WERI-Rb-1 (cell line): ENCODE measurements at regions not wholly inside any gene's neighbourhood (a gene's known extent, or its start where the extent isn't known, plus 50 kb on each side); places are given as distances from the start of the nearest gene placed in this dataset.

Source experiments
- DNase-seq: peaks from one replicate; pipeline ENCODE4 v3.0.0-alpha.2; 2020
- H3K27ac ChIP-seq: fragments of 250-450 bp; sonication (Bioruptor Pico); 2 replicates; pipeline ENCODE4 v1.5.1; 2020; ENCODE audit warnings: mild to moderate bottlenecking, moderate library complexity
- H3K27me3 ChIP-seq: fragments of 250-450 bp; sonication (Bioruptor Pico); 2 replicates; pipeline ENCODE4 v1.5.1; 2021; ENCODE audit warnings: mild to moderate bottlenecking, low read depth, moderate library complexity; ENCODE audit not compliant: insufficient read depth, severe bottlenecking
- H3K36me3 ChIP-seq: fragments of 250-450 bp; sonication (Bioruptor Pico); 2 replicates; pipeline ENCODE4 v1.5.1; 2020; ENCODE audit warnings: mild to moderate bottlenecking, moderate library complexity
- H3K4me3 ChIP-seq: 2 replicates; pipeline ENCODE4 v1.5.1; 2011; ENCODE audit warnings: low read depth, mild to moderate bottlenecking, control low read depth, low read length
- H3K9me3 ChIP-seq: fragments of 250-450 bp; sonication (Bioruptor Pico); 2 replicates; pipeline ENCODE4 v1.5.1; 2021; ENCODE audit warnings: mild to moderate bottlenecking, moderate library complexity; ENCODE audit not compliant: severe bottlenecking
- TF ChIP-seq, protein P1 (sequence below): IDR thresholded peaks from 2 replicates; pipeline ENCODE4 v1.5.1; 2011; ENCODE audit warnings: low read depth, mild to moderate bottlenecking, control low read depth, inconsistent platforms, low read length

- DNase-seq: no peak
- Histone ChIP-seq H3K27ac (no peak overlapping the region), H3K4me3 (no peak overlapping the region), H3K9me3 (no peaks in the 10 kb centered on the region), H3K27me3 (peaks cover 38% of the 10 kb centered on the region), H3K36me3 (no peaks in the 10 kb centered on the region)
- TF ChIP-seq, protein P1, sequence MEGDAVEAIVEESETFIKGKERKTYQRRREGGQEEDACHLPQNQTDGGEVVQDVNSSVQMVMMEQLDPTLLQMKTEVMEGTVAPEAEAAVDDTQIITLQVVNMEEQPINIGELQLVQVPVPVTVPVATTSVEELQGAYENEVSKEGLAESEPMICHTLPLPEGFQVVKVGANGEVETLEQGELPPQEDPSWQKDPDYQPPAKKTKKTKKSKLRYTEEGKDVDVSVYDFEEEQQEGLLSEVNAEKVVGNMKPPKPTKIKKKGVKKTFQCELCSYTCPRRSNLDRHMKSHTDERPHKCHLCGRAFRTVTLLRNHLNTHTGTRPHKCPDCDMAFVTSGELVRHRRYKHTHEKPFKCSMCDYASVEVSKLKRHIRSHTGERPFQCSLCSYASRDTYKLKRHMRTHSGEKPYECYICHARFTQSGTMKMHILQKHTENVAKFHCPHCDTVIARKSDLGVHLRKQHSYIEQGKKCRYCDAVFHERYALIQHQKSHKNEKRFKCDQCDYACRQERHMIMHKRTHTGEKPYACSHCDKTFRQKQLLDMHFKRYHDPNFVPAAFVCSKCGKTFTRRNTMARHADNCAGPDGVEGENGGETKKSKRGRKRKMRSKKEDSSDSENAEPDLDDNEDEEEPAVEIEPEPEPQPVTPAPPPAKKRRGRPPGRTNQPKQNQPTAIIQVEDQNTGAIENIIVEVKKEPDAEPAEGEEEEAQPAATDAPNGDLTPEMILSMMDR: no peak
These were observed 1001.1 kb upstream of the NR2F2 start for GRCh38 chr15:95329362-95329761.

DNA sequence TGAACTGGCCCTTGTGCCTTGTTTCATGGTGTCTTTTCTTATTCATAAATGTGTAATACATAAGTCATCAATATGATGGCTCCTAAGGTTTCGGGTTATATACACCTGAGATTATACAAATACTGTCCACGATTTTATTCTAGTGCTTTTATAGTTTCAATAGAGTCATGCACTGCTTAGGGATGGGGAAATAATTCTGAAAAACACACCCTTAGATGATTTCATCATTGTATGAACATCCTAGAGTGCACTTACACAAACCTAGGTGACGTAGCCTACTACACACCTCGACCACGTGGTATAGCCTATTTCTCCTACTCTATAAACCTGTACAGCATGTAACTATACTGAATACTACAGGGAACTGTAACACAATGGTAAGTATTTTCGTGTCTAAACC, 988.8 kb upstream of the NR2F2 start:
- H3K4me3 ChIP-seq: no peak overlapping the region
- H3K9me3 ChIP-seq: no peaks in the 10 kb centered on the region
- DNase-seq: no peak
- no peaks in the 10 kb centered on the region for H3K36me3 ChIP-seq
- TF ChIP-seq, protein P1: no peak
- peaks cover 14% of the 10 kb centered on the region for H3K27me3 ChIP-seq
- H3K27ac ChIP-seq: no peak overlapping the region

GRCh38 chr15:95345867-95346266, 984.6 kb upstream of the NR2F2 start:
- H3K36me3 ChIP-seq: no peaks in the 10 kb centered on the region
- TF ChIP-seq, protein P1: no peak
- no peaks in the 10 kb centered on the region for H3K9me3 ChIP-seq
- H3K27me3 ChIP-seq: peaks cover 13% of the 10 kb centered on the region
- H3K27ac ChIP-seq: no peak overlapping the region
- H3K4me3 ChIP-seq: no peak overlapping the region
- DNase-seq: no peak

DNA sequence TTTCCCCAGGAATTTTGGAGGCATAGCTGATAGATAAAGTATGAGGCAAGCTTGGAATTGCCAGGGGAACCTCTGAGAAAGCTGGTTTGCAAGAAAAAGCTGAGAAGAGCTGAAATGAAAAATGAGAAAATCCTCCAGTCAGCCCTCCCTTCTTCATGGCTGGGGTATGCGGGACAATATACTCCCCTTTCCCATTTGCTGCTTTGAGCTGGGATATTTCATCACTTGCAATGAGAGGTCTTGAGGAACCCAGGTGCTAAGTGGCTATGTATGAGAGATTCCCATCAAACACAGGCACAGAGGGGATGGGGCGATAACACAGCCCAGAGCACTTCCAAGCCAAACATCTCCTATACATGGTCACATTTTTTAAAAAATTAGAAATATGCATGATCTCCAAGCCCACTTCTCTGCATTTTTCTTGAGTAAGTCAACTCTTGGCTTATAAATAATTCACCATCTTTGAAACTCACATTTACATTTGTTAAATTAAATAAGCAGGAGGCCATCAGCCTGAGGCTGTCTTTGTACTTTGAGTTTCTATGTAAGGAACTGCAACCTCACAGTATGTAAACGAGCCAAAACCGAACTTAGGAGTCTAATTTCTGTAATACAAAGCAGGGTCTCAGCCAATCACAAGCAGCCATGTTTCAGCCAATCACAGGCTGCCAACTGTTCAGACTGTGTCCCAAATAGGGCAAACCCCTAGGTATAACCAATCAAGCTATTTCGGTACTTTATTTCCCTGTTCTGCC, 983.6 kb upstream of the NR2F2 start:
- Histone ChIP-seq H3K9me3 (no peaks in the 10 kb centered on the region), H3K36me3 (no peaks in the 10 kb centered on the region), H3K27ac (no peak overlapping the region), H3K4me3 (no peak overlapping the region), H3K27me3 (peaks cover 21% of the 10 kb centered on the region)
- DNase-seq: no peak
- TF ChIP-seq, protein P1: no peak

DNA sequence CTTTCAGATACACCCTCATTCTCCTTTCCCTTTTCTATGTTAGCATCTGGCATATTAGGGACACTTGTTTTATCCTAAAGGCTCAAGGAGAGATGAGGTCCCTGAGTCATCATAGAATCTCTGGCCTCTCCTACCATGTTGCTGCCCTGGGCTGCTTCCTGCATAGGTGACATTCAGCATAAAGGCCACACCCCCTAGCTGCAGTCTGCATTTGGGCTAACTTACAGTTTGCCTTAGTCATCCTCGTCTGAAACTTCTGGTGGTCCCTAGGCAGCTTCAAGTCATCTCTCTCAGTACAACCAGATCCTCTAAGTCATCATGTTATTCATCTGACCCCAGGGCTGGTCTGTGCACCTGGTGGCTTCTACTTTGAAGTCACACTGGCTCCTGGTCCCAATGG, 982.7 kb upstream of the NR2F2 start:
- Histone ChIP-seq H3K4me3 (no peak overlapping the region), H3K27ac (no peak overlapping the region), H3K9me3 (no peaks in the 10 kb centered on the region), H3K27me3 (peaks cover 25% of the 10 kb centered on the region), H3K36me3 (no peaks in the 10 kb centered on the region)
- TF ChIP-seq, protein P1: no peak
- DNase-seq: no peak

- no peaks in the 10 kb centered on the region for H3K9me3 ChIP-seq
- TF ChIP-seq, protein P1: no peak
- DNase-seq: no peak
- H3K27ac ChIP-seq: no peak overlapping the region
- H3K4me3 ChIP-seq: no peak overlapping the region
- peaks cover 20% of the 10 kb centered on the region for H3K27me3 ChIP-seq
- H3K36me3 ChIP-seq: no peaks in the 10 kb centered on the region
These were observed 979.6 kb upstream of the NR2F2 start for GRCh38 chr15:95350908-95351307.
